SK-N-SH treated with all-trans-retinoic acid at 6 μM for 48 hours (cell line): ENCODE measurements at regions not wholly inside any gene's neighbourhood (a gene's known extent, or its start where the extent isn't known, plus 50 kb on each side); places are given as distances from the start of the nearest gene placed in this dataset.

Source experiments
- BACH2 ChIP-seq: fragments of 250-450 bp; sonication (Bioruptor Pico); IDR thresholded peaks from 2 replicates; pipeline ENCODE4 v1.9.0; 2021; ENCODE audit warnings: mild to moderate bottlenecking, borderline replicate concordance
- CSRNP3 ChIP-seq: fragments of 250-450 bp; sonication (Bioruptor Pico); IDR thresholded peaks from 2 replicates; pipeline ENCODE4 v1.5.1; 2021; ENCODE audit warnings: mild to moderate bottlenecking, moderate library complexity
- ISL1 ChIP-seq: fragments of 250-450 bp; sonication (Bioruptor Pico); IDR thresholded peaks from 2 replicates; pipeline ENCODE4 v2.1.2; 2022; ENCODE audit warnings: mild to moderate bottlenecking, moderate library complexity
- PATZ1 ChIP-seq: fragments of 250-450 bp; sonication (Bioruptor Pico); IDR thresholded peaks from 2 replicates; pipeline ENCODE4 v1.8.0; 2020; ENCODE audit warnings: mild to moderate bottlenecking, moderate library complexity, borderline replicate concordance
- PPARA ChIP-seq: fragments of 250-450 bp; sonication (Bioruptor Pico); IDR thresholded peaks from 2 replicates; pipeline ENCODE4 v1.5.0; 2020; ENCODE audit warnings: mild to moderate bottlenecking, borderline replicate concordance
- RARB ChIP-seq: fragments of 250-450 bp; sonication (Bioruptor Pico); IDR thresholded peaks from 2 replicates; pipeline ENCODE4 v1.8.0; 2021; ENCODE audit warnings: mild to moderate bottlenecking, moderate library complexity
- ZFP3 ChIP-seq: fragments of 250-450 bp; sonication (Bioruptor Pico); IDR thresholded peaks from 2 replicates; pipeline ENCODE4 v1.5.0; 2020; ENCODE audit warnings: mild to moderate bottlenecking, moderate library complexity

- TF ChIP-seq RARB, result no peak
- TF ChIP-seq ISL1 (CRISPR knock-in tag), result no peak
- no peak for TF ChIP-seq BACH2 (CRISPR knock-in tag)
- no peak for TF ChIP-seq ZFP3 (CRISPR knock-in tag)
- no peak for TF ChIP-seq PATZ1 (CRISPR knock-in tag)
- no peak for TF ChIP-seq PPARA
- no peak for TF ChIP-seq CSRNP3 (CRISPR knock-in tag)
These were observed 204.0 kb upstream of the GNAI1 start for GRCh38 chr7:79930604-79931003.
